ENCODE measurements at regions not wholly inside any gene's neighbourhood (a gene's known extent, or its start where the extent isn't known, plus 50 kb on each side); places are given as distances from the start of the nearest gene placed in this dataset.
"Not testable (repeated sequence)": the region's sequence is repeated elsewhere in the genome, so short reads cannot be mapped to it uniquely, and the experiment has no call there.

- no peak overlapping the region for H3K27ac Mint-ChIP-seq
- H3K9me3 Mint-ChIP-seq: no peaks in the 10 kb centered on the region; the same call in 1 of the 2 replicates
- TF ChIP-seq, protein P1, sequence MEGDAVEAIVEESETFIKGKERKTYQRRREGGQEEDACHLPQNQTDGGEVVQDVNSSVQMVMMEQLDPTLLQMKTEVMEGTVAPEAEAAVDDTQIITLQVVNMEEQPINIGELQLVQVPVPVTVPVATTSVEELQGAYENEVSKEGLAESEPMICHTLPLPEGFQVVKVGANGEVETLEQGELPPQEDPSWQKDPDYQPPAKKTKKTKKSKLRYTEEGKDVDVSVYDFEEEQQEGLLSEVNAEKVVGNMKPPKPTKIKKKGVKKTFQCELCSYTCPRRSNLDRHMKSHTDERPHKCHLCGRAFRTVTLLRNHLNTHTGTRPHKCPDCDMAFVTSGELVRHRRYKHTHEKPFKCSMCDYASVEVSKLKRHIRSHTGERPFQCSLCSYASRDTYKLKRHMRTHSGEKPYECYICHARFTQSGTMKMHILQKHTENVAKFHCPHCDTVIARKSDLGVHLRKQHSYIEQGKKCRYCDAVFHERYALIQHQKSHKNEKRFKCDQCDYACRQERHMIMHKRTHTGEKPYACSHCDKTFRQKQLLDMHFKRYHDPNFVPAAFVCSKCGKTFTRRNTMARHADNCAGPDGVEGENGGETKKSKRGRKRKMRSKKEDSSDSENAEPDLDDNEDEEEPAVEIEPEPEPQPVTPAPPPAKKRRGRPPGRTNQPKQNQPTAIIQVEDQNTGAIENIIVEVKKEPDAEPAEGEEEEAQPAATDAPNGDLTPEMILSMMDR (IDR thresholded peaks at IDR 0.05): peak; percentile 81
- H3K4me1 Mint-ChIP-seq (ENCODE audit: low read depth): peaks cover 14% of the 10 kb centered on the region; the same call in 1 of the 2 replicates
- no peaks in the 10 kb centered on the region for H3K36me3 Mint-ChIP-seq (ENCODE audit: low read depth)
- H3K4me3 Mint-ChIP-seq: no peak overlapping the region
- H3K27me3 Mint-ChIP-seq (ENCODE audit: insufficient read depth): no peaks in the 10 kb centered on the region; the same call in 1 of the 2 replicates
- peak; percentile 20 for DNase-seq
Measured at GRCh38 chr4:134935320-134935719, 733.7 kb upstream of the PABPC4L start.

DNA sequence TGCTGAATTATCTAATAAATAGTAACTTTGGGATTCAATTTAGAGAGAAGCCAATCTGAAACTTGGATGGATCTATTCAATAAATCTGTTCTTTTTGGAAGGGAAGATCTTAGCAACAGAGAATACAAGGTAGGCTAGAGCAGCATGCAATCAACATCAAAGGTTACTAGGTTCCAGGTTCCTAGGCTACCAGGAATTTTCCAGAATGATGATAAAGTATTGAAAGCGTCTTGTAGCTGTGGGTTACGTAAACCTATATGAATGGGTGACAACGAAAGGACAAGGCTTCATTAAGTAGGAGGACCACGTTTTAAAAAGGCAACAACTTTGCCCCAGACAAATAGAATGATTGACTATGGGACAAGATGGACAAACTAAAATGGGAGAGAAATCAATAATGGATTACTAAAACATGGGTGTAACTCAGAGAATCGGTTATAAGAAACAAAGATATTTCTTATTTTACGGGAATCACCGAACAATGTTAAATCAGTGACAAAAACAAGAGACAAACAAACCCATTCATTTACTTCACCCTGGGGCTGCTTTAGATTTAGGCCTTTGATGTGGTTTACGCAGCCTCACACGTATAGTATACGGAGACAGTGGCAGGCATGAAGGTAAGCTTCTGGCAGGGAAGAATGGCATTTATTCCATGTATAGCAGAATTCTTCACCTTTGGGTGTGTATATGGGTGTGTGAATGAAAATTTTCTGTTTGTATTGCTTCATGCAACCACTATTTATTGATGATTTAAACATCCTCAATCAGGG, 732.6 kb upstream of the PABPC4L start:
- Mint-ChIP-seq H3K4me3 (no peak overlapping the region), H3K36me3 (ENCODE audit: low read depth) (no peaks in the 10 kb centered on the region), H3K27me3 (ENCODE audit: insufficient read depth) (no peaks in the 10 kb centered on the region), H3K4me1 (ENCODE audit: low read depth) (peaks cover 14% of the 10 kb centered on the region; the same call in 1 of the 2 replicates), H3K27ac (no peak overlapping the region), H3K9me3 (no peaks in the 10 kb centered on the region; the same call in 1 of the 2 replicates)
- TF ChIP-seq, protein P1 (IDR thresholded peaks at IDR 0.05): no peak
- no peak for DNase-seq

DNA sequence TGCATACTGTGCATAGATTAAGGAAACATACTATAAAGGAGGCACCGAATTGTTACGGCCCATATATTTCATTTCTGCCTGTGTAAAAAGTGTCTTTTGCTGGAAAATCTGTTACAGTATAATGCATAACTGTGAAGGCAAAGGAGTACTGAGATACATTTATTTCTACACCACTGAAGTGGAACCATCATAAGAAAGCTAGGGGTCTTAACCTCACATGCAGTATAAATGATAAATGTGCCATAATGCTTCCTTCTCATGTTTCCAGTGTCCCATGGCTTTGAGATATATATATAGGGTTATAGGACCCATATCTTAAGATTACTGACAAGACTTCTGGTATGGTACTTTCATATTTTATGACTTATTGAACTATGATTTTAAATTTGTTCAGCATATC, 713.8 kb upstream of the PABPC4L start:
- Mint-ChIP-seq H3K27me3 (ENCODE audit: insufficient read depth) (no peaks in the 10 kb centered on the region; the same call in 1 of the 2 replicates), H3K36me3 (ENCODE audit: low read depth) (no peaks in the 10 kb centered on the region; the same call in 1 of the 2 replicates), H3K4me1 (ENCODE audit: low read depth) (no peaks in the 10 kb centered on the region), H3K27ac (no peak overlapping the region), H3K9me3 (peaks cover 6% of the 10 kb centered on the region), H3K4me3 (no peak overlapping the region)
- TF ChIP-seq, protein P1 (IDR thresholded peaks at IDR 0.05): no peak
- DNase-seq: no peak

DNA sequence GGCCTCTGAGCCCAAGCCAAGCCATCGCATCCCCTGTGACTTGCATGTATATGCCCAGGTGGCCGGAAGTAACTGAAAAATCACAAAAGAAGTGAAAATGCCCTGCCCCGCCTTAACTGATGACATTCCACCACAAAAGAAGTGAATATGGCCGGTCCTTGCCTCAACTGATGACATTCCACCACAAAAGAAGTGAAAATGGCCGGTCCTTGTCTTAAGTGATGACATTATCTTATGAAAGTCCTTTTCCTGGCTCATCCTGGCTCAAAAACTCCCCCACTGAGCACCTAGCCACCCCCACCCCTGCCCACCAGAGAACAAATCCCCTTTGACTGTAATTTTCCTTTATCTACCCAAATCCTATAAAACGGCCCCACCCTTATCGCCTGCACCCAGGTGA, 712.7 kb upstream of the PABPC4L start:
- H3K9me3 Mint-ChIP-seq; H3K4me1 Mint-ChIP-seq (ENCODE audit: low read depth); H3K36me3 Mint-ChIP-seq (ENCODE audit: low read depth); H3K27ac Mint-ChIP-seq; H3K27me3 Mint-ChIP-seq (ENCODE audit: insufficient read depth); H3K4me3 Mint-ChIP-seq; DNase-seq: not testable (repeated sequence)

DNA sequence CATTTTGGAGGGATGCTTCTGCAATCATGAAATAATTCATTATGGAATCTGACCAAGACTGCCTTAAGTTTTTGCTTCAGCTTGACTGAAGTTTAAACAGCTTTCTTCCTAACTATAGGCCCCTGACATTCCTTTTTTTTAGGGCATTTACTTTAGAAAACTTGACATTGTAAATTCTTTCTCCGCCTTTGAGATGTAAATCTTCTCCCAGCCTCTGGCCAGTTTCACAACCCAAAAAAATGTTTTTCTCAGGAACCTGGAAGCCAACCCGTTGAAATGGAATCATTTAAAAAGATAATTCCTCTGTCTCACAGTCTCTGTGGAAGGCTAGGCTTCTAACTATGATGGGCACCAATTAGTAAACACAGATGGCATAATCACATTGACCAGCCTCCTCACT, 710.4 kb upstream of the PABPC4L start:
- Mint-ChIP-seq H3K4me3 (no peak overlapping the region), H3K27me3 (ENCODE audit: insufficient read depth) (no peaks in the 10 kb centered on the region; the same call in 1 of the 2 replicates), H3K36me3 (ENCODE audit: low read depth) (no peaks in the 10 kb centered on the region; the same call in 1 of the 2 replicates), H3K9me3 (peaks cover 1% of the 10 kb centered on the region), H3K4me1 (ENCODE audit: low read depth) (no peaks in the 10 kb centered on the region; the same call in 1 of the 2 replicates), H3K27ac (no peak overlapping the region)
- DNase-seq: no peak
- TF ChIP-seq, protein P1 (IDR thresholded peaks at IDR 0.05): no peak

- H3K9me3 Mint-ChIP-seq: no peaks in the 10 kb centered on the region
- no peaks in the 10 kb centered on the region for H3K36me3 Mint-ChIP-seq (ENCODE audit: low read depth)
- 0 out of 2 replicates have a peak, but pooled peaks cover 2% of the 10 kb centered on the region for H3K27me3 Mint-ChIP-seq (ENCODE audit: insufficient read depth)
- TF ChIP-seq, protein P1 (IDR thresholded peaks at IDR 0.05): peak; percentile 74
- H3K4me3 Mint-ChIP-seq: no peak overlapping the region; the same call in 1 of the 2 replicates
- DNase-seq: peak; percentile 30
- no peak overlapping the region; the same call in 1 of the 2 replicates for H3K27ac Mint-ChIP-seq
- peaks cover 6% of the 10 kb centered on the region; the same call in 1 of the 2 replicates for H3K4me1 Mint-ChIP-seq (ENCODE audit: low read depth)
Measured at GRCh38 chr4:134906404-134907023, 704.9 kb upstream of the PABPC4L start.
